NCI-H748 (cell line): ENCODE measurements at regions not wholly inside any gene's neighbourhood (a gene's known extent, or its start where the extent isn't known, plus 50 kb on each side); places are given as distances from the start of the nearest gene placed in this dataset.

Experiments used
- DNase-seq: peaks from one replicate; lab custom pipeline; 2025; ENCODE audit not compliant: unreplicated experiment; lab: John Stamatoyannopoulos, UW

- DNase-seq = no peak
These were observed 121.8 kb upstream of the ARRDC4 start for GRCh38 chr15:97838606-97839210.

DNA sequence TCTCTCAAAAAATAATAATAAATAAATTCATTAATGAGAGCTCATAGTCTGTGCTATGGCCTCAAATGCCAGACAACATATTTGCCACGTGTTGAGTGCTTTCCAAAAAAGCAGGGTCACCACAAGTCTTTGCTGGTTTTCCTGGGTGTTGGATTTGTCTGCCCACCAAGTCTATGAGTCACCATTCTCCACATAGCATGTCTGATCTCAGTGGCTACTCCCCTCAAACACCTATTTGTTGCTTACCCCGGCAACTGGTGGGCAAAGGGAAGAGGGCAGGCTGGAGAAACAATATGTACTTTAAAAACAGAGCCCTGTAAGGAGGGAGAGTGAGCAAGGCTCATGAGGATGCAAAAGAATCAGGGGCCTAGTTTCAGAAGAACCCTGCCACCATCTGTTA lies 120.0 kb upstream of the ARRDC4 start:
- DNase-seq = no peak

DNA sequence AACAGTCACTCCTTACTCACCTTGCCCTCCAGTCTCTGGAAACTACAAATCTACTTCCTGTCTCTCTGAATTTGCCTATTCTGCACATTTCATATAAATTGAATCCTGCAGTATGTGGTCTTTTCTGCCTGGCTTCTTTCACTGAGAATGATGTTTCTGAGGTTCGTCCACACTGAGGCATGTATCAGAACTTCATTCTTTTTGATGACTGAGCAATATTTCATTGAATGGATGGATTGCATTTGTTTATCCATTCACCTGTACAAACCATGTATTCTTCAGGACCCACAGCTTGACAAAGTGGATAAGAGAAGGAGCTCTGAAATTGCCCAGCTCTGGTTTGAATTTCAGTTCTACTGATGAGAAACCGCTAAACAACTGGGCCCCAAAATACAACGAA lies 118.9 kb upstream of the ARRDC4 start:
- no peak for DNase-seq

DNA sequence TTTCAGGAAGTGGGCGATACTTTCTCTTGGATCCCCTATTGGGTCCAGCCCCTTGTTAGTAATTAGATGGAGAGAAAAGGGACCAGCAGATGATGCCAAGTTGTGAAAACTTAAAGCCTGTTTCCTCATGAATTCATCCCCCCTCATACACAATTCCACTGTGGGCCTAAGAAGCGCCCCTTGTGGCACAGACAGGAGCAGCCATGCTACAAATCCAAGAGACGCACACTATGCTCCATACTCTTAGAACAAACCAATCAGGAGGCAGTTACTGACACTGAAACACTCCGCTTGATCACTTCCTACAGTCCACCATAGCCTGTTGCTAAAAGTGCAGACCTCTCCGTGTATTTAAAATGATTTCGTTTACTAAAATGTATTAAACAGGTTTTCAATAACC lies 111.3 kb upstream of the ARRDC4 start:
- no peak for DNase-seq

DNA sequence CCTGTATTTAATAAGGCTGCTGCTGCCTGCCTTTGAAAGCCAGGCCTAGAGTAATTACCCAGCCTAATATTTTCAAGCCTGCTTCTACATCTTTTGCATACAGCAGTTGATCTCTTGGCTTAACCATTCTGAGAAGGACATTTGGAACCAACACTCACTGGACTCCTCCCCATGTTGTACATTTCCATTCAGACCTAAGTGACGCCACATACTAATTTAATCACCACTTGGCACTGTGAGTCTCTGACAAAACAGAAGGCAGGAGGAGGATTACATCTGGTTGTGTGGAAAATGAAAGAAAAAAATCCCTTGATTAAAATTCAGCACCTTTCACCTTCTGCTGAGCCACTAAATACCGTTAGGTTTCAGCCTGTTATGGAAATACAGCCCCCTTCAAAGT lies 102.2 kb upstream of the ARRDC4 start:
- no peak for DNase-seq

DNA sequence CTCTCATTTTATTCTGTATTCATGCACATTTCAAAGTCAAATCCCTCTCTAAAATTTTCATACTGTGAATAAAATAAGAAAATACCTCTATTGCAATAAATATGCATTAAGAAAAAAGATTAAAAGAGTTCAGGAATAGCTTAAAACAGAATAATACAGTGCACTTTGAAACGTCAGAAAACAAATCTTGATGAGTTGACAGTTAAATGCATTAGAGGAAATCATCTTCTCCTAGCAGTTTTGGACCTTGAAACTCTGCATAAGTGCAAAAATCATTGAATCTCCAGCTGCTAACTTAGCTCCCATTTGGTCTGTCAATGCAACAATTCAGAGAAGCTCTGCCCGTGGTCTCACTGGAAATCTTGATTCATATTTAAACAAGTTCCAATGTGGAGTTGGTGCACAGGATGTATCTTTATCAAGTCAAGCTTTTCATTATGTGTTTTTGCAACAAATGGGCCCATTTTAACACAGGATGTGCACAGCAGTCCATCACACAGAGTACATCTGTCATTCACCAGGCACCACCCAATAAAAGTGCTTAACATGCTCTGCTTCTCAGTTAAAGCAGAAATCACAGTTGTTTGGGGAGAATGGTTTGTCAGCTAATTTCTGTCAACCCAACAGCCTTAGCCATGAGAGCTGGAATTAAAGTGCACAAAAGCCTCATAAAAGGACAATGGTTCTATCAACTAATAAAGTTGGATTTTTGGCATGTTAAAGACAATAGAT lies 98.8 kb upstream of the ARRDC4 start:
- no peak for DNase-seq

- DNase-seq = peak; percentile 87
These were observed 93.5 kb upstream of the ARRDC4 start for GRCh38 chr15:97866959-97867358.

DNA sequence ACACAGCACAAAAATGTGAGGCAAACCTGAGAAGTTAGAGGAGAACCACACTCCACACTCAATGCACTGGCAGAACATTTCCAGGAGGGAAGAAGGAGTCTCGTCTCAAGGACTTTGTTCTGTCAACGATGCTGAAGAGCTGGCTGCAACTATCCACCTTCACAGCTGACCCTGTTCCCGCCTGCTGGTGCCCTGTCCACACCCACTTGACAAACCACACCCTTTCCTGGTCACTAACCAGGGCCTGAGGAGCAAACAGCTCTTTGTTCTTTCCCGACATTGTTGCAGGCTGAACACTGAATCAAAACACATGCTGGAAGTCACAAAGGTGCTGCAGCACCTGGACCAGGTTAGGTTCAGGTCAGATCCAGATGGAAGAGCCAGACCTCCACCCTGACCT lies 92.6 kb upstream of the ARRDC4 start:
- DNase-seq = peak; percentile 83

DNA sequence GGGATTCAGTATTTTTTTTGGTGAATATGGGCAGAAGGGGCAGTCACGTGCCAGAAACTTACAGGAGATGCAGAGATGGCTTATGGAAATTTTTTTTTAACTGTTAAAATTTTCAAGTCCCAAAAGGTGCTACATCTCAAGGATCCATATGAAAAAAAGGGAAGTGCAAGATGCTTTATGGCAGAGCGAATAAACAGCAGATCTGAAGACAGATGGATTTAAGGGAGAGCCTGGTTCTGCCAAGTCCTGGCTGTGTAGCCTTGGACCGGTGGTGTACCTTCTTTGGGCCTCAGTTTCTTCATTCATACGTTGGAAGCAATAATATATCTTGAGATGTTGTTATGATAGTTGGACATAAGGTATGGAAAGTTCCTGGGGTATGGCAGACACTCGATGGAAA lies 91.5 kb upstream of the ARRDC4 start:
- DNase-seq = no peak

GRCh38 chr15:97870771-97871170 lies 89.7 kb upstream of the ARRDC4 start:
- DNase-seq = no peak

GRCh38 chr15:97874139-97874538 lies 86.4 kb upstream of the ARRDC4 start:
- DNase-seq = no peak

- no peak for DNase-seq
These were observed 85.4 kb upstream of the ARRDC4 start for GRCh38 chr15:97875025-97875512.

DNA sequence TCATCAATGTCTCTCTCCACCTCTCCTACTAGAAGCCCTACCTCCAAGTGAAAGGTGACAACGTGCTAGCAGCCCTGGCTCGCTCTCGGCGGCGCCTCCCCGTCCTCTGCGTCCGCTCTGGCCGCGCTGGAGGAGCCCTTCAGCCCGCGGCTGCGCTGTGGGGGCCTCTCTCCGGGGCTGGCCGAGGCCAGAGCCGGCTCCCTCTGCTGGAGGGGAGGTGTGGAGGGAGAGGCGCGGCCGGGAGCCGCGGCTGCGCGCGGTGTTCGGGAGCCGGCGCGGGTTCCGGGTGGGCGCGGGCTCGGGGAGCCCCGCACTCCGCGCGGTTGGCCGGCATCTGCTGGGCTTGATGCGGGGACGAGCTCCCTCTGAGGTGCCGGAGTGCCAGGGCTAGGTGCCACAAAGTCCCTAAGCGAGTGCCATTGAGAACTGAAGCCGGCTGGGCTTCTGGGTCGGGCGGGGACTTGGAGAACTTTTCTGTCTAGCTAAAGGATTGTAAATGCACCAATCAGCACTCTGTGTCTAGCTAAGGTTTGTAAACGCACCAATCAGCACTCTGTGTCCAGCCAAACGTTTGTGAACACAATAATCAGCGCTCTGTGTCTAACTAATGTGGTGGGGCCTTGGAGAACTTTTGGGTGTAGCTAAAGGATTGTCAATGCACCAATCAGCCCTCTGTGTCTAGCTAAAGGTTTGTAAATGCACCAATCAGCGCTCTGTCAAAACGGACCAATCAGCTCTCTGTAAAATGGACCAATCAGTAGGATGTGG lies 84.8 kb upstream of the ARRDC4 start:
- DNase-seq = no peak

DNA sequence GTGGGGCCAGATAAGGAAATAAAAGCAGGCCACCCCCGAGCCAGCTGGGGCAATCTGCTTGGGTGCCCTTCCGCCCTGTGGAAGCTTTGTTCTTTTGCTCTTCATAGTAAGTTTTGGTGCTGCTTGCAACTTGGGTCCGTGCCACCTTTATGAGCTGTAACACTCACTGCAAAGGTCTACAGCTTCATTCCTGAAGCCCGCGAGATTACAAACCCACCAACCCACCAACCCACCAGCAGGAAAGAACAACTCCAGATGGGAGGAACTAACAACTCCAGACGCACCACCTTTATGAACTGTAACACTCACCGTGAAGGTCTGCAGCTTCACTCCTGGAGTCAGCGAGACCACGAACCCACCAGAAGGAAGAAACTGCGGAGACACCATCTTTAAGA lies 84.2 kb upstream of the ARRDC4 start:
- DNase-seq = no peak

DNA sequence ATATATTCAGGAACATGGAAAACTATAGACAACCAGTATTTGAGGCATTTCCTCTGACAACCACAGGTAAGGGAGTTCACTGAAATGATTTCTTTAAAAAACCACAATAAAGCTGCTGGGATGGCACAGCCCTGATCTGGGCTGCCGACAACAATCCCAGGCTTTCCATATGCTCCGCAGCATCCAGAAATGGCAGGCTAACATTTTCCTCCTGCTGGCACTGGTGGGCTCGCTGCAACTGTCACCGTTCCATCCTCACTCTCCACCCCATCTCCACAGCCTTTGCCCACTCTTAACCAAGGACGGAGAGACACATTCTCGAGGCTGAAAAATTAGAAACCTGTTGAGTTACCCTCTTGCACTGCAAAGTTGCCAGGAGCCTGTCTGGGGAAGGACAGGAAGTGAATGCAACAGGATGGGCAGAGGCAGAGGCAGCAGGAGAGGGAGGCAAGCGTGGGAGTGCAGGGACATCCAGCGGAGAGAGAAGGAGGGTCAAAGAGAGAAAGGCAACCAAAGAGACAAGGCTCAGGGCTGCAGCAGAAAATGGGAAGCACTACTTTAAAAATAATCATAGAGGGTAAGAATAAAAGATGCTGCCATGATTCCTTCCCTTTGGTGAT lies 79.0 kb upstream of the ARRDC4 start:
- DNase-seq = no peak

GRCh38 chr15:97884513-97885131 lies 75.9 kb upstream of the ARRDC4 start:
- DNase-seq = peak; percentile 3

- no peak for DNase-seq
These were observed 70.2 kb upstream of the ARRDC4 start for GRCh38 chr15:97890307-97890706.

DNA sequence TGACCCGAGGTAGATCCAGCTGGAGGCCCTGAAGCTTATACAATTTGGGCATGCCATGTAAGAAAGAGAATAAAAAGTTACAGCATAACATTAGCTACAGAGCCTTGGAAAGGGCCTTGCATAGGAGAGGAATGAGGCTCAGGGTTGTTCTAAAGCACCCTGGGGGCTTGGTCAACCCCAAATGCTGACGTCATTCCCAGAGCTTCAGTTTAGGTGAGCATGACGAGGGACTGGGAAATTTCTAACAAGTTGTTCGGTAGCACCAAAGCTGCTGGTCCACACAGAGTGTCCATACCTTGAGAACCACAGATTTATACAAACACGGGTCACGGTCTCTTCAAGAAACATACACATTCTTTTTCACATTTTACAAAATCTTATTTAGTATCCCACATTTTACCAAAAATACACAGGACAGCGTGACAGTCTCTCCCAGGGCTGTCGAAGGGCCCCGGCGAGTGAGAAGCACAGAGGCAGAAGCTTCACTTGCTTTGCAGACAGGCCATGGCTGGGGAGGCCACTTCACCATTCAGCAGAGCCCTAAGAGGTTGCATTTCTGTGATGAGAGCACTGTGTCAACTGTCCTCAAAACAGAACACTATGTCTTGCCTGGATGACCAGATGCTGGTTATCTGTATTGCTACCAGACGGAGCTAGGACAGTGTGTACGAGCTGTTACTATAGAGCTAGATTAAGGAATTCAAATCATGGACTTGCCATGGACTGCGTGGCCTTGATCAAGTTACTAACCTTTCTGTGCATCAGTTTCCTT lies 68.2 kb upstream of the ARRDC4 start:
- DNase-seq = no peak

GRCh38 chr15:97893967-97894366 lies 66.5 kb upstream of the ARRDC4 start:
- peak; percentile 66 for DNase-seq

GRCh38 chr15:97899981-97900380 lies 60.5 kb upstream of the ARRDC4 start:
- no peak for DNase-seq
